Chondrocyte (in vitro differentiated cells): ENCODE measurements at regions not wholly inside any gene's neighbourhood (a gene's known extent, or its start where the extent isn't known, plus 50 kb on each side); places are given as distances from the start of the nearest gene placed in this dataset.
"Not testable (repeated sequence)": the region's sequence is repeated elsewhere in the genome, so short reads cannot be mapped to it uniquely, and the experiment has no call there.

Experiments
- DNase-seq: peaks from one replicate; pipeline ENCODE4 v3.0.0; 2021; ENCODE audit warnings: mixed read lengths, low spot score
- H3K27ac Mint-ChIP-seq: one replicate; pipeline ENCODE4 v1.8.0; 2021; ENCODE audit warnings: mild to moderate bottlenecking, moderate library complexity, mixed read lengths; ENCODE audit not compliant: unreplicated experiment
- H3K27me3 Mint-ChIP-seq: 2 replicates; pipeline ENCODE4 v1.8.0; 2021; ENCODE audit warnings: low read depth, mixed read lengths
- H3K36me3 Mint-ChIP-seq: 2 replicates; pipeline ENCODE4 v1.8.0; 2021; ENCODE audit warnings: low read depth, mixed read lengths
- H3K4me1 Mint-ChIP-seq: 2 replicates; pipeline ENCODE4 v1.8.0; 2021; ENCODE audit warnings: low read depth, mild to moderate bottlenecking, mixed read lengths
- H3K4me3 Mint-ChIP-seq: one replicate; pipeline ENCODE4 v1.8.0; 2021; ENCODE audit warnings: mild to moderate bottlenecking, moderate library complexity, mixed read lengths; ENCODE audit not compliant: unreplicated experiment
- H3K9me3 Mint-ChIP-seq: 2 replicates; pipeline ENCODE4 v1.8.0; 2021; ENCODE audit warnings: low read depth, mixed read lengths
- CTCF ChIP-seq: fragments of 200-600 bp; sonication (generic); IDR thresholded peaks from 2 replicates; pipeline ENCODE4 v1.5.0; 2021; ENCODE audit warnings: antibody characterized with exemption, mild to moderate bottlenecking, moderate library complexity

GRCh38 chr7:65509368-65510186 is 135.9 kb downstream of the ZNF92 start:
- no peak for TF ChIP-seq CTCF
- H3K27ac Mint-ChIP-seq, result no peak overlapping the region
- H3K36me3 Mint-ChIP-seq, result peaks cover 2% of the 10 kb centered on the region
- peaks cover 24% of the 10 kb centered on the region for H3K27me3 Mint-ChIP-seq
- H3K9me3 Mint-ChIP-seq, result peaks cover 5% of the 10 kb centered on the region
- DNase-seq, result no peak
- H3K4me1 Mint-ChIP-seq, result peaks cover 5% of the 10 kb centered on the region
- peak overlapping the region; percentile 51 for H3K4me3 Mint-ChIP-seq

- H3K27me3 Mint-ChIP-seq, result peaks cover 26% of the 10 kb centered on the region
- H3K4me1 Mint-ChIP-seq, H3K9me3 Mint-ChIP-seq, H3K36me3 Mint-ChIP-seq, DNase-seq, H3K27ac Mint-ChIP-seq: not testable (repeated sequence)
- peak overlapping the region; percentile 51 for H3K4me3 Mint-ChIP-seq
Observed at GRCh38 chr7:65510187-65510538, 136.5 kb downstream of the ZNF92 start.

- not testable (repeated sequence) for H3K27me3 Mint-ChIP-seq, DNase-seq, H3K36me3 Mint-ChIP-seq, H3K9me3 Mint-ChIP-seq, H3K4me1 Mint-ChIP-seq, H3K4me3 Mint-ChIP-seq, H3K27ac Mint-ChIP-seq
Observed at GRCh38 chr7:65519751-65520150, 146.1 kb downstream of the ZNF92 start.

- not testable (repeated sequence) for H3K27ac Mint-ChIP-seq, H3K36me3 Mint-ChIP-seq, H3K9me3 Mint-ChIP-seq, DNase-seq, H3K4me3 Mint-ChIP-seq, H3K4me1 Mint-ChIP-seq, H3K27me3 Mint-ChIP-seq
Observed at GRCh38 chr7:65545465-65546161, 172.0 kb downstream of the ZNF92 start.

GRCh38 chr7:65549589-65550443 is 176.2 kb downstream of the ZNF92 start:
- not testable (repeated sequence) for H3K9me3 Mint-ChIP-seq, H3K4me1 Mint-ChIP-seq, H3K4me3 Mint-ChIP-seq, H3K36me3 Mint-ChIP-seq, H3K27me3 Mint-ChIP-seq, DNase-seq
- peak overlapping the region; percentile 81 for H3K27ac Mint-ChIP-seq

GRCh38 chr7:65550444-65550809 is 176.8 kb downstream of the ZNF92 start:
- not testable (repeated sequence) for DNase-seq, H3K4me1 Mint-ChIP-seq, H3K27ac Mint-ChIP-seq, H3K9me3 Mint-ChIP-seq, H3K4me3 Mint-ChIP-seq, H3K36me3 Mint-ChIP-seq, H3K27me3 Mint-ChIP-seq

- H3K4me3 Mint-ChIP-seq, H3K9me3 Mint-ChIP-seq, H3K27me3 Mint-ChIP-seq, DNase-seq, H3K4me1 Mint-ChIP-seq, H3K27ac Mint-ChIP-seq, H3K36me3 Mint-ChIP-seq: not testable (repeated sequence)
Observed at GRCh38 chr7:65551042-65551441, 177.4 kb downstream of the ZNF92 start.

- not testable (repeated sequence) for H3K36me3 Mint-ChIP-seq, H3K4me1 Mint-ChIP-seq, DNase-seq, H3K4me3 Mint-ChIP-seq, H3K27ac Mint-ChIP-seq, H3K27me3 Mint-ChIP-seq, H3K9me3 Mint-ChIP-seq
Observed at GRCh38 chr7:65554553-65555476, 181.2 kb downstream of the ZNF92 start.

- H3K4me1 Mint-ChIP-seq, H3K9me3 Mint-ChIP-seq, H3K4me3 Mint-ChIP-seq, H3K36me3 Mint-ChIP-seq, H3K27ac Mint-ChIP-seq, H3K27me3 Mint-ChIP-seq: not testable (repeated sequence)
- DNase-seq, result peak; percentile 11
Observed at GRCh38 chr7:65558584-65558983, 184.9 kb downstream of the ZNF92 start.

- H3K27me3 Mint-ChIP-seq, H3K4me1 Mint-ChIP-seq, H3K9me3 Mint-ChIP-seq, H3K27ac Mint-ChIP-seq, DNase-seq, H3K4me3 Mint-ChIP-seq, H3K36me3 Mint-ChIP-seq: not testable (repeated sequence)
Observed at GRCh38 chr7:65561786-65562372, 188.2 kb downstream of the ZNF92 start.
